B cell (primary cell): ENCODE measurements at regions not wholly inside any gene's neighbourhood (a gene's known extent, or its start where the extent isn't known, plus 50 kb on each side); places are given as distances from the start of the nearest gene placed in this dataset.

ENCODE experiments used
- ATAC-seq: fragments of 200-7000 bp; cut with Tn5 transposase; one replicate; pipeline ENCODE4 v1.10.0; 2021; ENCODE audit warnings: low read depth, mild to moderate bottlenecking, moderate number of reproducible peaks, moderate library complexity
- CTCF ChIA-PET: fragments of 350-600 bp; sonication (Branson Sonifier 250); formaldehyde crosslinking; loops from one replicate; lab custom pipeline; 2021; ENCODE audit warnings: antibody characterized with exemption, inconsistent platforms; lab: Charles Lee
- POLR2A ChIA-PET: fragments of 350-600 bp; sonication (Branson Sonifier 250); formaldehyde crosslinking; loops from one replicate; lab custom pipeline; 2021; ENCODE audit warnings: antibody characterized with exemption; lab: Charles Lee
- DNase-seq: peaks from one replicate; pipeline ENCODE4 v3.0.0; 2013
- H2AFZ ChIP-seq: 2 replicates; pipeline ENCODE4 v1.6.1; 2012; ENCODE audit warnings: mild to moderate bottlenecking, low read depth, low read length; ENCODE audit not compliant: insufficient read depth, poor library complexity, severe bottlenecking
- H3K27ac ChIP-seq, 2 donors: 1 replicate in 1 of 2; 2 replicates in 1 of 2; pipeline ENCODE4 v1.5.1; 2012 to 2013; ENCODE audit warnings: low read length in 2 of 2, mild to moderate bottlenecking in 2 of 2, moderate library complexity in 1 of 2
- H3K27me3 ChIP-seq, 4 experiments: fragments of 200-600 bp in 1 of 4; sonication (generic) in 1 of 4; replicated peaks in 1 of 4; 1 replicate in 2 of 4; 2 replicates in 2 of 4; pipeline versions ENCODE4 v1.6.1 to v1.7.0; 2013 to 2016; ENCODE audit warnings: low read length in 3 of 4, mild to moderate bottlenecking in 2 of 4, mixed read lengths in 1 of 4, moderate library complexity in 1 of 4; ENCODE audit not compliant: insufficient read depth in 4 of 4, control insufficient read depth in 3 of 4; ENCODE audit errors: control extremely low read depth in 1 of 4
- H3K36me3 ChIP-seq, 2 experiments: replicated peaks in 1 of 2; 1 replicate in 1 of 2; 2 replicates in 1 of 2; pipeline versions ENCODE4 v1.6.1 to v1.7.1; 2013; ENCODE audit warnings: low read length in 1 of 2; ENCODE audit not compliant: insufficient read depth in 2 of 2, control insufficient read depth in 1 of 2; ENCODE audit errors: control extremely low read depth in 1 of 2, extremely low read depth in 1 of 2
- H3K4me1 ChIP-seq, 2 donors: fragments of 200-600 bp in 1 of 2; sonication (generic) in 1 of 2; 1 replicate in 1 of 2; 2 replicates in 1 of 2; pipeline versions ENCODE4 v1.5.1 to v1.6.1; 2013 to 2017; ENCODE audit warnings: low read length in 2 of 2; ENCODE audit not compliant: control insufficient read depth in 2 of 2, insufficient read depth in 2 of 2
- H3K4me2 ChIP-seq: replicated peaks from 2 replicates; pipeline ENCODE3; 2012; ENCODE audit warnings: mild to moderate bottlenecking, low read depth, low read length; ENCODE audit not compliant: poor library complexity, severe bottlenecking
- H3K4me3 ChIP-seq, 5 experiments: fragments of 200-600 bp in 1 of 5; sonication (generic) in 1 of 5; 1 replicate in 3 of 5; 2 replicates in 2 of 5; pipeline versions ENCODE4 v1.5.1 to v1.7.0; 2011 to 2016; ENCODE audit warnings: low read length in 4 of 5, mild to moderate bottlenecking in 4 of 5, low read depth in 2 of 5, control low read depth in 1 of 5, moderate library complexity in 1 of 5; ENCODE audit not compliant: insufficient read depth in 1 of 5; ENCODE audit errors: control extremely low read depth in 1 of 5, extremely low read depth in 1 of 5
- H3K79me2 ChIP-seq: fragments of 200-600 bp; sonication (generic); one replicate; pipeline ENCODE4 v1.6.0; 2016; ENCODE audit warnings: low read length; ENCODE audit not compliant: control insufficient read depth, insufficient read depth
- H3K9ac ChIP-seq: fragments of 200-600 bp; sonication (generic); 2 replicates; pipeline ENCODE4 v1.6.1; 2017; ENCODE audit warnings: mild to moderate bottlenecking, low read length, moderate library complexity
- H3K9me3 ChIP-seq, 3 donors: one replicate each; pipeline versions ENCODE4 v1.6.1 to v1.7.1; 2013; ENCODE audit warnings: low read length in 2 of 3; ENCODE audit not compliant: control insufficient read depth in 2 of 3, insufficient read depth in 1 of 3; ENCODE audit errors: control extremely low read depth in 1 of 3
- H4K20me1 ChIP-seq: 2 replicates; pipeline ENCODE4 v1.6.0; 2012; ENCODE audit warnings: mild to moderate bottlenecking, low read length; ENCODE audit not compliant: insufficient read depth, control insufficient read depth, poor library complexity, severe bottlenecking
- H3K27ac Mint-ChIP-seq: one replicate; pipeline ENCODE4 v1.8.0; 2021; ENCODE audit warnings: mixed read lengths
- H3K27me3 Mint-ChIP-seq: one replicate; pipeline ENCODE4 v1.8.0; 2021; ENCODE audit warnings: mixed read lengths
- H3K4me1 Mint-ChIP-seq: one replicate; pipeline ENCODE4 v1.8.0; 2021; ENCODE audit warnings: mixed read lengths
- H3K4me3 Mint-ChIP-seq: one replicate; pipeline ENCODE4 v1.8.0; 2021; ENCODE audit warnings: mixed read lengths
- H3K9me3 Mint-ChIP-seq: one replicate; pipeline ENCODE4 v1.8.0; 2022; ENCODE audit warnings: mixed read lengths; ENCODE audit not compliant: insufficient read depth
- CTCF ChIP-seq: fragments of 200-600 bp; IDR thresholded peaks from one replicate; pipeline ENCODE4 v1.8.0; 2022; ENCODE audit warnings: antibody characterized with exemption, mild to moderate bottlenecking
- EZH2 ChIP-seq: IDR thresholded peaks from 2 replicates; pipeline ENCODE4 v1.6.1; 2012; ENCODE audit warnings: borderline replicate concordance, low read depth, mild to moderate bottlenecking, moderate library complexity, low read length; ENCODE audit not compliant: insufficient read depth, poor library complexity, severe bottlenecking
- WGBS: methylation state at CpG from one replicate; pipeline ENCODE4 v1.1.5; 2013; ENCODE audit warnings: missing lambda C conversion rate; ENCODE audit not compliant: insufficient coverage; 5-methylcytosine and 5-hydroxymethylcytosine counted together
- intact Hi-C: fragments of 100-400 bp; cut with micrococcal nuclease; formaldehyde crosslinking; loops from one replicate; pipeline ENCODE4 v1.10.0; 2022

GRCh38 chr1:228987286-228987685, 252.0 kb downstream of the RHOU start:
- Histone ChIP-seq H2AFZ (no peak overlapping the region), H3K4me2 (no peak overlapping the region), H3K27ac (no peak overlapping the region), H3K27me3 (no peaks in the 10 kb centered on the region), H3K4me1 (peaks cover 12 to 25% of the 10 kb centered on the region in 2 donors), H3K9me3 (peaks cover 0 to 3% (median 0%) of the 10 kb centered on the region in 3 donors), H3K79me2 (no peaks in the 10 kb centered on the region), H4K20me1 (no peaks in the 10 kb centered on the region), H3K36me3 (no peaks in the 10 kb centered on the region), H3K9ac (no peak overlapping the region), H3K4me3 (no peak overlapping the region)
- H3K27ac Mint-ChIP-seq = no peak overlapping the region
- TF ChIP-seq CTCF = no peak
- no peak for TF ChIP-seq EZH2
- intact Hi-C loops = no loop called here
- H3K4me3 Mint-ChIP-seq = no peak overlapping the region
- peaks cover 23% of the 10 kb centered on the region for H3K4me1 Mint-ChIP-seq
- no peaks in the 10 kb centered on the region for H3K9me3 Mint-ChIP-seq
- POLR2A ChIA-PET = no interaction called here
- peaks cover 4% of the 10 kb centered on the region for H3K27me3 Mint-ChIP-seq
- 77% methylated on average over 5 of the region's 7 CpGs for WGBS
- no peak for ATAC-seq
- CTCF ChIA-PET = no interaction called here
- no peak for DNase-seq

DNA sequence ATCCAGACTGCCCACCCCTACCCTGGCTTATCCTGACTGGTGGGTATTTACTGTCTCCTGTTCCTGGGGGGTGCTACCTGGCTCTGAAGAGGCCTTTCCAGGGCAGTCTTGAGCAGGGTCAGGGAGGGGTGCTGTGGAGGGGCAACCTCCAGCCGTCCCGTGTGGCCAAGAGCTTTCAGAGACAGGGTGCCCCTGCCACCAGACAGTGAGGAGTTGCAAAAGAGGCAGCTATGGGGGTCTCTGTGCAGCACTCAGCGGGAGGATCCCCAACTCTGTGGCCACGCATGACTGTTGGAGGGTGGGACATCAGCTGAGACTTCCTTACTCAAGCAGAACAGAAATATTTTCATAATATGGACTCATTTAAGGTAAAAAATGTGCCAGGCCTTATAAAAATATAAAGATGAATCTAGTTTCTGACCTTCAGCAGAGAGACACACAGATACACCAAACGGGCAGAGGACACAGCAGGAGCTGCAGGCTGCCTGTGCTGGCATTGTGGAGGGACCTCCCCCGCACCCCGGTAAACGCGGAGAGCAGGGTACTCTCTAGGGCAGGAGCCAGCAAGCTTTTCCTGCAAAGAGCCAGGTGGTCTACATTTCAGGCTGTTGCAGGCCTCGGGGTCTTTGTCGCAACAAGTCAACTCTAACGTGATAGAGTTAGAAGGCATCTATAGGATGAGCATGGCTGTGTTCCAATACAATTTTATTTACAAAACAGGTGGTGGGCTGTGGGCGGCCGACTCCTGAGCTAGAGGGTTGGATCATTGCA, 252.6 kb downstream of the RHOU start:
- no peak for DNase-seq
- H3K4me1 ChIP-seq = peaks cover 12 to 25% of the 10 kb centered on the region in 2 donors
- H3K4me3 Mint-ChIP-seq = no peak overlapping the region
- peaks cover 4% of the 10 kb centered on the region for H3K27me3 Mint-ChIP-seq
- no peak overlapping the region for H2AFZ ChIP-seq
- H3K27ac Mint-ChIP-seq = no peak overlapping the region
- no peaks in the 10 kb centered on the region for H3K36me3 ChIP-seq
- H3K4me2 ChIP-seq = no peak overlapping the region
- H3K4me3 ChIP-seq = no peak overlapping the region
- no peak for ATAC-seq
- H4K20me1 ChIP-seq = no peaks in the 10 kb centered on the region
- H3K27ac ChIP-seq = no peak overlapping the region
- POLR2A ChIA-PET = interaction anchor here (0.6 kb wide), 1 partner anchor 84 kb away, joined by 4 read pairs; no protein-coding TSS in a partner anchor
- CTCF ChIA-PET = no interaction called here
- no peaks in the 10 kb centered on the region for H3K9me3 Mint-ChIP-seq
- H3K27me3 ChIP-seq = no peaks in the 10 kb centered on the region
- no peaks in the 10 kb centered on the region for H3K79me2 ChIP-seq
- WGBS = 80% methylated on average over 3 of the region's 14 CpGs
- TF ChIP-seq EZH2 (no peak), CTCF (no peak)
- peaks cover 0 to 3% (median 0%) of the 10 kb centered on the region in 3 donors for H3K9me3 ChIP-seq
- no peak overlapping the region for H3K9ac ChIP-seq
- intact Hi-C loops = no loop called here
- peaks cover 23% of the 10 kb centered on the region for H3K4me1 Mint-ChIP-seq
